HCT116 (cell line): ENCODE measurements at regions not wholly inside any gene's neighbourhood (a gene's known extent, or its start where the extent isn't known, plus 50 kb on each side); places are given as distances from the start of the nearest gene placed in this dataset.

Experiments
- ATAC-seq: fragments of 200-7000 bp; cut with Tn5 transposase; 2 replicates; pipeline ENCODE4 v1.9.1; 2020; ENCODE audit warnings: mild to moderate bottlenecking, moderate library complexity
- BruUV-seq: library from RNA; stranded (reverse); fragments of 400-500 nt; replicated peaks from 2 replicates; lab custom pipeline; 2021; lab: Mats Ljungman, UMichigan
- CTCF ChIA-PET: fragments of 300-600 bp; sonication (Branson Sonifier 250); formaldehyde crosslinking; loops from one replicate; lab custom pipeline; 2021; ENCODE audit warnings: antibody characterized with exemption; lab: Charles Lee
- POLR2A ChIA-PET: fragments of 300-600, 350-600 bp; sonication (Branson Sonifier 250); formaldehyde crosslinking; loops from one replicate; lab custom pipeline; 2021; ENCODE audit warnings: antibody characterized with exemption; lab: Charles Lee
- RAD21 ChIA-PET, 2 experiments: fragments of 300-600 bp; sonication (Branson Sonifier 250); formaldehyde crosslinking; loops; one replicate each; lab custom pipeline; 2023; ENCODE audit warnings: low total read pairs in 2 of 2; ENCODE audit not compliant: uncharacterized antibody in 2 of 2, unreplicated experiment in 2 of 2, low non-redundant PET in 1 of 2; lab: Charles Lee
- DNase-seq: peaks from one replicate; pipeline ENCODE4 v3.0.0-alpha.2; 2010; ENCODE audit warnings: low read depth, low spot score
- H2AFZ ChIP-seq: fragments of 200-600 bp; shearing (Covaris generic), sonication (generic); 2 replicates; pipeline ENCODE4 v1.6.1; 2017; ENCODE audit warnings: low read depth, mixed run types, mixed read lengths, antibody characterized with exemption, low read length; ENCODE audit not compliant: poor library complexity, severe bottlenecking
- H3K27ac ChIP-seq: 2 replicates; pipeline ENCODE4 v1.5.1; 2012; ENCODE audit warnings: low read depth, low read length
- H3K27me3 ChIP-seq: fragments of 200-600 bp; sonication (generic); 2 replicates; pipeline ENCODE4 v1.6.1; 2016; ENCODE audit warnings: mixed run types, low read length, mixed read lengths; ENCODE audit not compliant: insufficient read depth
- H3K36me3 ChIP-seq, 2 experiments: fragments of 200-500 bp in 1 of 2; fragments of 200-600 bp in 1 of 2; sonication (Bioruptor generic) in 1 of 2; sonication (generic) in 1 of 2; 2 replicates each; pipeline versions ENCODE4 v1.5.1 to v1.6.1; 2014 to 2016; ENCODE audit warnings: low read length in 2 of 2, inconsistent platforms in 1 of 2, mixed read lengths in 1 of 2, mixed run types in 1 of 2; ENCODE audit not compliant: insufficient read depth in 2 of 2, control insufficient read depth in 1 of 2
- H3K4me1 ChIP-seq, 2 experiments: fragments of 200-600 bp in 1 of 2; sonication (generic) in 1 of 2; 2 replicates each; pipeline versions ENCODE4 v1.5.1 to v1.6.1; 2012 to 2017; ENCODE audit warnings: low read length in 2 of 2, inconsistent platforms in 1 of 2, mild to moderate bottlenecking in 1 of 2, mixed read lengths in 1 of 2, mixed run types in 1 of 2, moderate library complexity in 1 of 2; ENCODE audit not compliant: insufficient read depth in 2 of 2, control insufficient read depth in 1 of 2
- H3K4me2 ChIP-seq: fragments of 200-600 bp; sonication (generic); 2 replicates; pipeline ENCODE4 v1.6.1; 2017; ENCODE audit warnings: mixed run types, low read length, mixed read lengths
- H3K4me3 ChIP-seq, 2 experiments: fragments of 200-600 bp in 1 of 2; sonication (generic) in 1 of 2; replicated peaks in 1 of 2; 2 replicates each; pipeline ENCODE4 v1.5.1; 2011 to 2016; ENCODE audit warnings: low read length in 2 of 2, control low read depth in 1 of 2, low read depth in 1 of 2, mild to moderate bottlenecking in 1 of 2, mixed read lengths in 1 of 2, mixed run types in 1 of 2
- H3K79me2 ChIP-seq: fragments of 200-600 bp; sonication (generic); 2 replicates; pipeline ENCODE4 v1.6.1; 2017; ENCODE audit warnings: mild to moderate bottlenecking, mixed run types, low read length, moderate library complexity, mixed read lengths; ENCODE audit not compliant: insufficient read depth
- H3K9ac ChIP-seq: fragments of 200-600 bp; sonication (generic); 2 replicates; pipeline ENCODE4 v1.6.1; 2016; ENCODE audit warnings: low read length, mixed read lengths
- H3K9me2 ChIP-seq: fragments of 200-600 bp; sonication (generic), shearing (Covaris generic); 2 replicates; pipeline ENCODE4 v1.6.1; 2017; ENCODE audit warnings: mixed run types, mild to moderate bottlenecking, moderate library complexity; ENCODE audit not compliant: insufficient read depth
- H3K9me3 ChIP-seq, 2 experiments: fragments of 200-500 bp in 1 of 2; fragments of 200-600 bp in 1 of 2; sonication (Bioruptor generic) in 1 of 2; sonication (generic) in 1 of 2; 2 replicates each; pipeline ENCODE4 v1.6.1; 2014 to 2017; ENCODE audit warnings: low read length in 2 of 2, mixed read lengths in 2 of 2, inconsistent platforms in 1 of 2, low read depth in 1 of 2, mild to moderate bottlenecking in 1 of 2, mixed run types in 1 of 2, moderate library complexity in 1 of 2; ENCODE audit not compliant: control insufficient read depth in 1 of 2, insufficient read depth in 1 of 2
- H4K20me1 ChIP-seq: fragments of 200-600 bp; sonication (generic), shearing (Covaris generic); 2 replicates; pipeline ENCODE4 v1.6.1; 2017; ENCODE audit warnings: mixed run types, mild to moderate bottlenecking, moderate library complexity; ENCODE audit not compliant: insufficient read depth
- CBX3 ChIP-seq: IDR thresholded peaks from 2 replicates; pipeline ENCODE4 v1.6.1; 2012; ENCODE audit warnings: low read depth
- CTCF ChIP-seq, 3 experiments: fragments of 200-600 bp in 1 of 3; sonication (generic) in 1 of 3; IDR thresholded peaks in 2 of 3; conservative IDR thresholded peaks in 1 of 3; 2 replicates each; pipeline ENCODE4 v1.5.1; 2012 to 2017; ENCODE audit warnings: low read depth in 2 of 3, low read length in 2 of 3, antibody characterized with exemption in 1 of 3, borderline replicate concordance in 1 of 3, control low read depth in 1 of 3, mild to moderate bottlenecking in 1 of 3, mixed read lengths in 1 of 3, mixed run types in 1 of 3, moderate library complexity in 1 of 3; ENCODE audit not compliant: insufficient read depth in 1 of 3
- ELF1 ChIP-seq: IDR thresholded peaks from 2 replicates; pipeline ENCODE4 v1.6.1; 2012; ENCODE audit warnings: low read depth, borderline replicate concordance
- EZH2 ChIP-seq: fragments of 200-600 bp; sonication (generic); IDR thresholded peaks from 2 replicates; pipeline ENCODE4 v1.6.1; 2017; ENCODE audit warnings: antibody characterized with exemption, mixed run types
- EZH2phosphoT487 ChIP-seq: fragments of 200-600 bp; IDR thresholded peaks from 2 replicates; pipeline ENCODE4 v1.6.1; 2018; ENCODE audit warnings: antibody characterized with exemption, borderline replicate concordance
- FOSL1 ChIP-seq: IDR thresholded peaks from 2 replicates; pipeline ENCODE4 v1.6.1; 2012; ENCODE audit warnings: low read depth
- JUND ChIP-seq: IDR thresholded peaks from 2 replicates; pipeline ENCODE4 v1.6.1; 2012
- POLR2A ChIP-seq: IDR thresholded peaks from 2 replicates; pipeline ENCODE4 v1.7.0; 2011; ENCODE audit warnings: borderline replicate concordance; ENCODE audit not compliant: insufficient read depth, insufficient read length; ENCODE audit errors: extremely low read depth
- POLR2AphosphoS5 ChIP-seq: IDR thresholded peaks from 2 replicates; pipeline ENCODE4 v1.6.1; 2011; ENCODE audit warnings: mild to moderate bottlenecking, low read depth, low read length, moderate library complexity
- RAD21 ChIP-seq: IDR thresholded peaks from 2 replicates; pipeline ENCODE4 v1.6.1; 2012; ENCODE audit warnings: low read depth, mild to moderate bottlenecking
- REST ChIP-seq: IDR thresholded peaks from 2 replicates; pipeline ENCODE4 v1.6.1; 2012; ENCODE audit warnings: low read depth
- SIN3A ChIP-seq: IDR thresholded peaks from 2 replicates; pipeline ENCODE4 v1.6.1; 2012; ENCODE audit warnings: low read depth
- SP1 ChIP-seq: IDR thresholded peaks from 2 replicates; pipeline ENCODE4 v1.6.1; 2012; ENCODE audit warnings: low read depth
- SRF ChIP-seq: IDR thresholded peaks from 2 replicates; pipeline ENCODE4 v1.6.1; 2012; ENCODE audit warnings: low read depth
- YY1 ChIP-seq: IDR thresholded peaks from 2 replicates; pipeline ENCODE4 v1.6.1; 2011; ENCODE audit warnings: low read length, low read depth, moderate library complexity, mild to moderate bottlenecking; ENCODE audit not compliant: insufficient replicate concordance; ENCODE audit errors: extremely low read depth
- ZFX ChIP-seq: fragments of 450-650 bp; IDR thresholded peaks from 2 replicates; pipeline ENCODE4 v1.6.1; 2017
- intact Hi-C: fragments of 100-400 bp; cut with micrococcal nuclease; formaldehyde crosslinking; loops from 2 replicates; pipeline ENCODE4 v1.10.0; 2022
- TF ChIP-seq, protein P1 (sequence below): IDR thresholded peaks from 2 replicates; pipeline ENCODE4 v1.6.1; 2012
- TF ChIP-seq, protein P2 (sequence below): IDR thresholded peaks from 2 replicates; pipeline ENCODE4 v1.6.1; 2012

DNA sequence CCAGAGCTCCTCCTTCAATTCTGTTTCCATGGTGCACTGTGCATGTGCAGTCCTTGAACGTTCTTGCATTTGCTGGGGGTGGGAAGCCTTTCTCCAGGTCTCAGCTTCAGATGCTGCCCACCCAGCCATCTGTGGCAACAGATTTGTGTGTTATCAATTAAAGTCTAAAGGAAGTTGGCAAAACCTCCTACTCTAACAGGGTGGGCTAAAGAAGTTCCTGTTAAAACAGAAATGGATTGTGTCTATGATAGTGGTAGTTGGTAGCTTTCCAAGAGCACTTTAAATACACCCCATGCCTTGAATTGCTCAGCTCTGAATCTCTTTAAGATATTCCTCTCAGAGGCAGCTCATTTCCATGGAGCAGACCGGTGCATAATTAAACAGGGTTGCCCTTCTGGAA is 488.0 kb upstream of the SUCLG2 start (continued):
- no peak for TF ChIP-seq SIN3A
- no peak for TF ChIP-seq SP1

DNA sequence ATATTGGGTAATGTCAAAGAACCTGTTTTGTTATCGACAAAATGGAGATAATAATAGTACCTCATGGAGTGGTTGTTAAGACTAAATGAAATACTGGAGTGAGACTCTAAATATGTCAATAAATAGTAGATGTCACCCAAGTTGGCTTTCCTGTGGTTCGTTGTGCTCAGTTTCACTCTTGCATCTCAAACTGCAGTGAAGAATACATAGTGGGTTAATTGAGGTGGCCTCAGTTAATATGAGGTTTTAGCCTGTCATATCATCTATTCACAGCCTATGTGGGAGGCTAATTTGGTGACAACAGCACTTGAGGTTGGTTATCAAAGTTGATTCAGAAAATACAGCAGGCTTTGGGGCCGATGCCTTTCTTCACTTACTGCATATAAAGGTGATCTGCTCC is 485.5 kb upstream of the SUCLG2 start:
- RAD21 ChIA-PET = no interaction called here
- Histone ChIP-seq H3K9ac (no peak overlapping the region), H3K27ac (no peak overlapping the region), H3K9me3 (peaks cover 0 to 11% of the 10 kb centered on the region in 2 experiments; a peak in 1 of 4 replicates), H3K4me3 (no peak overlapping the region), H3K79me2 (no peaks in the 10 kb centered on the region), H4K20me1 (no peaks in the 10 kb centered on the region), H2AFZ (no peak overlapping the region), H3K9me2 (no peaks in the 10 kb centered on the region), H3K4me1 (no peaks in the 10 kb centered on the region), H3K4me2 (no peak overlapping the region), H3K36me3 (no peaks in the 10 kb centered on the region), H3K27me3 (no peaks in the 10 kb centered on the region)
- POLR2A ChIA-PET = no interaction called here
- intact Hi-C loops = no loop called here
- TF ChIP-seq, protein P1, sequence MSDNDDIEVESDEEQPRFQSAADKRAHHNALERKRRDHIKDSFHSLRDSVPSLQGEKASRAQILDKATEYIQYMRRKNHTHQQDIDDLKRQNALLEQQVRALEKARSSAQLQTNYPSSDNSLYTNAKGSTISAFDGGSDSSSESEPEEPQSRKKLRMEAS = no peak
- TF ChIP-seq SP1 = no peak
- no peak for TF ChIP-seq EZH2phosphoT487
- TF ChIP-seq EZH2 = no peak
- TF ChIP-seq RAD21 = no peak
- no peak for TF ChIP-seq FOSL1
- TF ChIP-seq POLR2A = no peak
- no peak for TF ChIP-seq ZFX
- no peak for TF ChIP-seq SRF
- no peak for TF ChIP-seq CTCF (IDR thresholded peaks at IDR 0.05 in 2 of 3, conservative IDR thresholded peaks at IDR 0.05 in 1 of 3; ENCODE audit: borderline replicate concordance in 1 of 3, insufficient read depth in 1 of 3, low read depth in 2 of 3, low read length in 2 of 3)
- no peak for TF ChIP-seq ELF1
- no peak for TF ChIP-seq JUND
- no peak for TF ChIP-seq REST
- TF ChIP-seq, protein P2, sequence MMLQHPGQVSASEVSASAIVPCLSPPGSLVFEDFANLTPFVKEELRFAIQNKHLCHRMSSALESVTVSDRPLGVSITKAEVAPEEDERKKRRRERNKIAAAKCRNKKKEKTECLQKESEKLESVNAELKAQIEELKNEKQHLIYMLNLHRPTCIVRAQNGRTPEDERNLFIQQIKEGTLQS = no peak
- no peak for TF ChIP-seq SIN3A
- TF ChIP-seq POLR2AphosphoS5 = no peak
- no peak for TF ChIP-seq YY1
- no peak for TF ChIP-seq CBX3
- CTCF ChIA-PET = no interaction called here
- DNase-seq = no peak
- BruUV-seq = no TSS peak
- no peak for ATAC-seq
